ENCODE measurements at regions not wholly inside any gene's neighbourhood (a gene's known extent, or its start where the extent isn't known, plus 50 kb on each side); places are given as distances from the start of the nearest gene placed in this dataset.

DNA sequence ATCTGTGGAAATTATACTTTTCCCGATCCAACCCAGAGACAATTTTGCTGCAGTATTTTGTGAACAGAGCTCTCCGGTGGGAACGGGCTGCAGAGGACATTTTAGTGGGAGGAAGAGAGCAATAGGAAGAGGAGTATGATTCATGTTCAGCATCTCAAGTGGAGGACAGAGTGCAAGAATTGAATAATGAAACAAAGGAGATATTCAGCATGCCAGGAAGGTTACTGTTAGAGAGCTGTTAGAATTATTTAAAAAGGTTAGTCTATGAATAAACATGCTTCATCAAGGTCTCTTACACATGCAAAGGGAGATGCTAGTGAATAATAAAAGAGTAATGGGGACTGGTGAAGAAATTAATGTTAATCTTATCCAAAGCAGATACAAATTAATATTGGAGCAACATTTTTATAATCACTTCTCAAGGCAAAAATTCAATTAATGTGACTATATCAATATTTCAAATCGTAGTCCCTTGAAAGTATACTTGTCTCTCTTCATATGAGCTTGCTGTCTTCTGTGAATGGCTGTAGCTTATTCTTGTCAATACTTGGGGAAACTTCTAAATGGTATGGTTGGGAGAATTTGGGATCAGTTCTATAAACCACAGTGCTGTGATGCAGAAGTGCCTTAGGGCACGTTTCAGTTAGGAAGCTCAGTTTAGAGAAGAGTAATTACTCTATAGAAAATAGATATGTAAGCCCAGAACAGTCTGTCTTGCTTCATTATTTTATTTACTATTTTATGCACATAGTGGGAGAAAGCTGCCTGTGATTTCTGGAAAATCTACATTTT lies 1165.8 kb downstream of the OLFM4 start:
- no peak overlapping the region for H3K4me3 ChIP-seq
- no peak overlapping the region for H3K27ac ChIP-seq (replicated peaks in 1 of 4)
- TF ChIP-seq, protein P1, sequence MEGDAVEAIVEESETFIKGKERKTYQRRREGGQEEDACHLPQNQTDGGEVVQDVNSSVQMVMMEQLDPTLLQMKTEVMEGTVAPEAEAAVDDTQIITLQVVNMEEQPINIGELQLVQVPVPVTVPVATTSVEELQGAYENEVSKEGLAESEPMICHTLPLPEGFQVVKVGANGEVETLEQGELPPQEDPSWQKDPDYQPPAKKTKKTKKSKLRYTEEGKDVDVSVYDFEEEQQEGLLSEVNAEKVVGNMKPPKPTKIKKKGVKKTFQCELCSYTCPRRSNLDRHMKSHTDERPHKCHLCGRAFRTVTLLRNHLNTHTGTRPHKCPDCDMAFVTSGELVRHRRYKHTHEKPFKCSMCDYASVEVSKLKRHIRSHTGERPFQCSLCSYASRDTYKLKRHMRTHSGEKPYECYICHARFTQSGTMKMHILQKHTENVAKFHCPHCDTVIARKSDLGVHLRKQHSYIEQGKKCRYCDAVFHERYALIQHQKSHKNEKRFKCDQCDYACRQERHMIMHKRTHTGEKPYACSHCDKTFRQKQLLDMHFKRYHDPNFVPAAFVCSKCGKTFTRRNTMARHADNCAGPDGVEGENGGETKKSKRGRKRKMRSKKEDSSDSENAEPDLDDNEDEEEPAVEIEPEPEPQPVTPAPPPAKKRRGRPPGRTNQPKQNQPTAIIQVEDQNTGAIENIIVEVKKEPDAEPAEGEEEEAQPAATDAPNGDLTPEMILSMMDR (IDR thresholded peaks at IDR 0.05), result no peak
- no peak for TF ChIP-seq EP300 (IDR thresholded peaks at IDR 0.05)
- TF ChIP-seq POLR2AphosphoS5 (IDR thresholded peaks at IDR 0.05), result no peak
- H3K9me3 ChIP-seq, result no peaks in the 10 kb centered on the region
- DNase-seq (ENCODE audit: extremely low spot score), result no peak
- intact Hi-C loops (cut with DNase I), result no loop called here
- H3K4me1 ChIP-seq, result peaks cover 0 to 16% (median 0%) of the 10 kb centered on the region in 4 donors
- WGBS, result 58% methylated on average over 5 of the region's 5 CpGs
- no peaks in the 10 kb centered on the region for H3K36me3 ChIP-seq
- no peaks in the 10 kb centered on the region for H3K27me3 ChIP-seq

DNA sequence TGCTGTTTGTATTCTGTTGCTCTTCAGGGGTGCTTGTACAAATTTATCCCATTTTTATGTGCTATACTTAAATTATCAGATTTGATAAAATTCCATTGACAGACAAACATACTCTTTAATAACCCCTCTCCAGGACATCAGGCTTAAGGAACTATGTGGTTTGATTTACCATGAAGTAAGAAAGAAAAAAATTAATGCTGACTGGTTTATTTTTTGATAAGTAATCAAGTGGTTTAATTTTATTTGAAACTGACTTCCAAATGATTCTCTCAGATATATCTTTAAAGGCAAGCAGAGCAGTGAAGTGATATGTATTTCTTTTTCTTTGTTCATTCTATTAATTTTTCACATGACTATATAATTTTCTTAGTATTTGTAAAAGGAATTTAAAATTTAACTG lies 1168.1 kb downstream of the OLFM4 start:
- DNase-seq (ENCODE audit: extremely low spot score), result no peak
- Histone ChIP-seq H3K27me3 (no peaks in the 10 kb centered on the region), H3K4me1 (peaks cover 0 to 16% (median 0%) of the 10 kb centered on the region in 4 donors), H3K4me3 (no peak overlapping the region), H3K9me3 (no peaks in the 10 kb centered on the region), H3K27ac (replicated peaks in 1 of 4) (no peak overlapping the region), H3K36me3 (no peaks in the 10 kb centered on the region)
- TF ChIP-seq, protein P1 (IDR thresholded peaks at IDR 0.05), result no peak
- no peak for TF ChIP-seq EP300 (IDR thresholded peaks at IDR 0.05)
- no peak for TF ChIP-seq POLR2AphosphoS5 (IDR thresholded peaks at IDR 0.05)
- TF ChIP-seq POLR2A (IDR thresholded peaks at IDR 0.05; ENCODE audit: low read depth), result no peak
- intact Hi-C loops (cut with DNase I), result no loop called here

DNA sequence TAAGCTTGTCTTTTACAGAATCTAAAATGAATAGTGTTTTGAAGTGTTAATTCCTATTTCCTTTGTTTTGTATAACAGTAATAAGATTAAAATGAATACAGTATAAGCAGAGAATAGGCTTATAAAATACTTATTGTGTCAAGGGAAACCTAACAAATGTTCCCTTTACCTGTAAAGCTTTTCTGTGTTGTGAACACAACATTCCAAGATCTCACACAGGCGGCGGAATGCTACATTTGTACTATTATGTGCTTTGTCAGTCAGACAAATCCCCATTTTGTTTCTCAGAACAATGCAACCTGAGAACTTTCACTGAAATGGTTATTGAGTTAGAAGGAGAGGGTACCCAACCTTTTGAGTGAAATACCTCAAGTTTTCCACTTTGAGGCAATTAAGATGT lies 1170.3 kb downstream of the OLFM4 start:
- no peak for DNase-seq (ENCODE audit: extremely low spot score)
- no peaks in the 10 kb centered on the region for H3K27me3 ChIP-seq
- no peaks in the 10 kb centered on the region for H3K9me3 ChIP-seq
- peaks cover 0 to 16% (median 0%) of the 10 kb centered on the region in 4 donors for H3K4me1 ChIP-seq
- H3K27ac ChIP-seq (replicated peaks in 1 of 4), result no peak overlapping the region
- 91% methylated on average over 2 of the region's 2 CpGs for WGBS
- intact Hi-C loops (cut with DNase I), result no loop called here
- H3K36me3 ChIP-seq, result no peaks in the 10 kb centered on the region
- no peak overlapping the region for H3K4me3 ChIP-seq
- no peak for TF ChIP-seq EP300 (IDR thresholded peaks at IDR 0.05)
- TF ChIP-seq POLR2A (IDR thresholded peaks at IDR 0.05; ENCODE audit: low read depth), result no peak
- TF ChIP-seq POLR2AphosphoS5 (IDR thresholded peaks at IDR 0.05), result no peak
- TF ChIP-seq, protein P1 (IDR thresholded peaks at IDR 0.05), result no peak

DNA sequence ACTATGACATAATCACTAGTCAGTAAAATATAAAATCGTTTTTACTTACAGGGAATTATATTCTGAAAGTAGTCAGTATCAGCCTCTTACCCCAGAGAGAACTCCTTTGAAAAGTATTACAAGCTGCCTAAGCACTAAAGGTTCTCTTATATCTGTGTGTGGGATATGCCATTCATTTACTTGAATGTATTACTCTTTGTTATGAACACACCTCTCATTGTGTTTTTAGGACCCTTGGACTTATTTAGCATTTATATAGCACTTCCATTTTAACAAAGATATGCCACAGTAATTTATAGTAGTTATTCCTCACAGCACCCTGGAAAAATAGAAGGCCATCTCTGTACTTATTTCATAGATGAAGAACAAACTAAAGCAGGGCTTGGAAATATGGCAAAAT lies 1178.0 kb downstream of the OLFM4 start:
- no peak for DNase-seq (ENCODE audit: extremely low spot score)
- 52% methylated on average over 1 of the region's 1 CpG for WGBS
- Histone ChIP-seq H3K27me3 (no peaks in the 10 kb centered on the region), H3K4me1 (no peaks in the 10 kb centered on the region), H3K27ac (replicated peaks in 1 of 4) (no peak overlapping the region), H3K9me3 (no peaks in the 10 kb centered on the region), H3K36me3 (no peaks in the 10 kb centered on the region), H3K4me3 (no peak overlapping the region)
- TF ChIP-seq EP300 (IDR thresholded peaks at IDR 0.05) (no peak), POLR2AphosphoS5 (IDR thresholded peaks at IDR 0.05) (no peak), POLR2A (IDR thresholded peaks at IDR 0.05; ENCODE audit: low read depth) (no peak)
- TF ChIP-seq, protein P1 (IDR thresholded peaks at IDR 0.05), result no peak
- intact Hi-C loops (cut with DNase I), result no loop called here

Data from esophagus muscularis mucosa (tissue), 4 donors.